ENCODE measurements at regions not wholly inside any gene's neighbourhood (a gene's known extent, or its start where the extent isn't known, plus 50 kb on each side); places are given as distances from the start of the nearest gene placed in this dataset.
"Not testable (repeated sequence)": the region's sequence is repeated elsewhere in the genome, so short reads cannot be mapped to it uniquely, and the experiment has no call there.

DNA sequence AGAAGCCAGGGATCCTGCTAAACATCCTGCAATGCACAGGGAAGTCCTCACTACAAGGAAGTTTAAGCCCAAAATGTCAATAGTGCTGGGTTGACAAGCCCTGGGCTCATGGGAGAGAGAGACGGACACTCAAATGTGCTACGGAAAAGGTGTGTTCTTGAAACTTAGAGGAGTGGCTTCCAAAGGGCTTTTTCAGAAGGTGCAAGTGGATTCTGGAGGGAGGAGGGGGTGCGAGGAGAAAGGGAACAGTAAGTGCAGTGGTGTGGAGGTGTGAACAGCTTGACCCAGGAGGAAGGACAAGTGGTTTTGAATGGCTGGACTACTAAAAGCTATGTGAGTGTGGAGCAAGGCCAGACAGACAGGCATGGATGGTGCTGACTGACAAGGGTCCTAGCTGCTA is 50.4 kb upstream of the CECR2 start:
- DNase-seq (ENCODE audit: low spot score), result no peak

DNA sequence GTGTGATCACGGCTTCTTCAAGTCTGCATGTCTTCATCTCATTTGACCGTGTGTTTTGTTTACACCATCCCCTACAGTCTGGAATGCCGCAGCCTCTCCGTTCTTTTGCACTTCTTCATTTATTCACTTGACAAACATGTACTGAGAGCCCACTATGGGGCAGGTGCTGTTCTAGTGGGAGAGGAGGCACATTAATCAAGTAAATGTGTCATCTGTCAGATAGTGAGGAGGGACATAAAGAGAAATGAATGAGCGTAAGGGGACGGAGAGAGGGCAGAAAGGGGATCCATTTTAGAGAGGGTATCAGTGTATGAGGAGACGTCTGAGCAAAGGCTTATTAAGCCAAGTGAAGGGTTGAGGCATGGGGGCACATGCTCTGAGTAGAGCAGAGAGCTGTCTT is 54.0 kb upstream of the CECR2 start:
- DNase-seq (ENCODE audit: low spot score), result no peak

DNA sequence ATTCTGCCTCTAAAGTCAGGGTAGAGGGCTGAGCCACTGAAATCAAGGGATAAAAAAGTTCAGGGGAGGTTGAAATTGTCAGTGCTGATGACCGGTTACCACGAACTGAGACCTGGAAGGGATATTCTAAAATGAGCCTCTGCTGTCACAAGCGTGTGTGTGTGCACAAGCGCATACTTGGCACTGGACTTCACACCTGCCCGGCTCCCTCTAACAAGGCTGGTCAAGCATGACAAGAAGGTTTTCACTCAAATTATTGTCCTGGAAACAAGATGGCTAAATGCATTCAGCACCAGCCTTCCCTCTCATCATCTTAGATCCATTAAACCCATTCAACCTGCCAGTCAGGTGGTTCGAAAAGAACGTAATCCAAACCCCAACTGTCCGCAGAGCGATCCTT is 54.8 kb upstream of the CECR2 start:
- DNase-seq (ENCODE audit: low spot score), result no peak

DNA sequence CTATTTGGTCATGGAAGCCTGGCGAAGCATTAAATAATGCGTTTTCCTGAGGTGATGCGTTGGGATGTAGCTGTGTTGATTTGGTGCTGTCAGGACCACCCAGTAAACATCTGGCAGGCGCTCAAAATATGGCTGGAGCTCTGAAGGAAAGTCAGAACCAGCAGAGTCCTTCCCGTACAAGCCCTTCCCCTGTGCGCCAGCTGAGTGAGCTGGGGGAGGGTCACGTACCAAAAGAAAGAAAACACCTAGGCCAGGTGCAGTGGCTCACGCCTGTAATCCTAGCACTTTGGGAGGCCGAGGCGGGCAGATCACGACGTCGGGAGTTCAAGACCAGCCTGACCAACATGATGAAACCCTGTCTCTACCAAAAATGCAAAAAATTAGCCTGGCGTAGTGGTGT is 55.6 kb upstream of the CECR2 start:
- DNase-seq (ENCODE audit: low spot score), result no peak

DNA sequence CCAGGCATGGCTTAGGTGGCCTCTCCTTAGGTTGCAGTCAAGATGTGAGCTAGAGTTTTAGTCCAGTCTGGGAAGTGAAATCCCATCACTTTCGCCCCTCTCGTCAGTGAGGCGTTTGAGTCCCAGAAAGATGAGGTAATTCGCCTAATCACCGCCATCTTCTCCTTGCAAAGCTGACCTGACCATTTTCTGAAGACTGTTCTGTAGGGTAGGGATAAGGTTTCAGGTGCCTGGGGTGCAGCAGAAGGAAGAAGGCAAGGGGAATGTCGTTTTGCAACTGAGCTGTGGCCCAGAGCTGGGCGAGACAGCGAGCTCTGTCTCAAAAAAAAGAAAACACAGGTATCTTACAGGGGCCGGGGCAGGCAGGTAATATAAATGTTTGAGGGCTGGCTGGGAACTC is 61.7 kb upstream of the CECR2 start:
- DNase-seq (ENCODE audit: low spot score), result no peak

DNA sequence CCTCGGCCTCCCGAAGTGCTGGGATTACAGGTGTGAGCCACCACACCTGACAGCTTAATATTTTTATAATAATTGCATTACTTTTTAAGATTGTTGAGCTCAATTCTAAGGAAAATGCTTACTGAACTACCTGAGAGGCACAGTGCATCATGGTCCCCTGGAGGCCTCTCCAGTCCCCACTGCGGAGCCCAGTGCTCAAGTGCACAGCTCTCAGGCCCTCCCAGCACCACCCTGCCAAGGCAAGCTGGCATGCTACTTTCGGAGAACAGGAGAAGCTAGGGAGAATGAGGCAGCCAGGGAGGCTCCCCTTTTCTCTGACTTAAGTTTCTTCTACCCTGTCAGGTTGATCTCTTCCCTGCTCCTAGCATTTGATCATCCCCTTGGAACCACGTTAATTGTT is 64.2 kb upstream of the CECR2 start:
- DNase-seq (ENCODE audit: low spot score), result no peak

DNA sequence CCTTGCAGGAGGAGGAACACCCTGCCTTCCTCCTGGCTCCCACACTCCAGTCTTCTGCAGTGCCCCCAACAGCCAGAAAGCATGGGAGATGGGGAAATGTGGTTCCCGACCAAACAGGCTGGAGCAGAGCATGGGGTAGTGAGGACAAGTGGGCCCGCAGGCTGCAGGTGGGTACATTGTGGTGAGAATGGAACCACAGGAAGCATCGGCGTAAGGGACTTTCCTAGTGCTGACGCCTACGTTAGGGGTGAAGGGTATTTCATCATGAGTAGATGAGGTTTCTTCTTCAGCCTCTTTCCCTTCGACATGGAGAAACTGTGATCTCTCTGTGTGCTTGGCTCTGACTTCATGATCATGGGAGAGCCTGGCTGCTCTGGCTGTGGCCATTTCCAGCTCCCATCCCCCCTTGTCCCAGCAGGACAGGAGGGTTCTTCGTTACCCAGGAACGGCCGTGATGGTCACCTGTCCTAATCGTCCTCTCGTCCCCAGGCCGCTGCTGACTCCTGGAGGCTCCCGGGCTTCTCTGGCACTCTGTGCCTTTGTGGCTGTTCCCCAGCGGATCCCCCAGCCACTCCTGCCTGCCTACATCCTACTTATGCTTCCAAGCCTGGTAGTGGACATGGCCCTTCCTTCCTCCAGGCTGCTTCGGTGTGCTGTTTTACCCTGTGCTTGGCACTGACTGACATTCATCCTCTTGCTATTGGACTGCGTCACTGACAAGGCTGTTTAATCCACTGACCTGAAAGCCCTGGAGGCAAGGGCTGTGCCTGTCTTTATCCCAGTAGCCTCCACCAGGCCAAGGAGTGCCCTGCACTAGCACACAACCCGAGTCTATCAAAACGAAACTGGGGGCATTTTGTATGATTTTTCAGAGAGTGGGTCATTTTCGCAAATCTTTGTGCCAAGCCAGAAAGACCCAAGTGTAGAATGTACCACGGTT is 65.2 kb upstream of the CECR2 start:
- DNase-seq (ENCODE audit: low spot score), result no peak

DNA sequence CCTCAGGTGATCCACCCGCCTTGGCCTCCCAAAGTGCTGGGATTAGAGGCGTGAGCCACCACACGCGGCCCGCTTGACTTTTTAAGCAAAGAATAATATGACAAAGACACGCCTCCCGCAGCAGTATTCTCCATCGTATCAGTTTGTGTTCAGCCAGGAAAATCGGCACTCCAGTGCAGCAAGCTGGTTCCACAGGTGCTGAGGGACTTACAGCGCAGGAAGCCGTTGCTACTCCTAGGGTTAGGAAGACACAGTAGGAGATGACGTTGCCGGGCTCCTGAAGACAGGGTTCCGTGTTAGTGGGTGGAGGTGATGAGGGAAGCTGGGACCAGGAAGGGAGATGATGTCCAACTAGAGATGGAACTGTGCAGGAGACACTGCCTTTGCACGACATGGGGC is 65.8 kb upstream of the CECR2 start:
- DNase-seq (ENCODE audit: low spot score), result no peak

DNA sequence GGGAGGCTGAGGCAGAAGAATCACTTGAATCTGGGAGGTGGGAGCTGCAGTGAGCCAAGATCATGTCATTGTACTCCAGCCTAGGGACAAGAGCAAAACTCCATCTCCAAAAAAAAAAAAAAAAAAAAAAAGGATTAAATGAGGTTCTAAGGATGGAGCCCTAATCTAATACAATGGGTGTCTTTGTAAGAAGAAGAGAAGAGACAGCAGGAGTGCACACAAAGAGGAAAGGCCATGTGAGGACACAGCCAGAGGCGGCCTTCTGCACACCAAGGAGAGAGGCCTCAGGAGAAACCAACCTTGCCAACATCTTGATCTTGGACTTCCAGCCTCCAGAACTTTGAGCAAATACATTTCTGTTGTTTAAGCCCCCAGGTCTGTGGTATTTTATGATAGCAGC is 66.6 kb upstream of the CECR2 start:
- no peak for DNase-seq (ENCODE audit: low spot score)

DNA sequence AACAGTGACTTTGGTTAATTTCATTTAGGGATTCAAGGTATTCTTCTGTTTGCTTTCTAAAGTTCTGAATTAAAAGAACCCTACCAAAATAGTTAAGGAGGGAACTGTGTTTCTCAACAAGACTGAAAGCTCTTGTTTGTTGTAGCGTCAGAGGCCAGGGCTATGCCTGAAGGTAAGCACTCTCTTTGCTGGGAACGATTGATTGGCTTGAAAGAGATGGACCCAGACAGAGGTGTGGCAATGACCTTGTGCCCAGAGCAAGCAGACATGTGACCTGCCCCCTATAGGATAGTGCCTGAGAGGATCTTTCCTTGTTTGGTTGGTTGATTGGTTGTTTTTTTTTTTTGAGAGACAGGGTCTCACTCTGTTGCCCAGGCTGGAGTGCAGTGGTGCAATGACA is 68.3 kb upstream of the CECR2 start:
- no peak for DNase-seq (ENCODE audit: low spot score)

DNA sequence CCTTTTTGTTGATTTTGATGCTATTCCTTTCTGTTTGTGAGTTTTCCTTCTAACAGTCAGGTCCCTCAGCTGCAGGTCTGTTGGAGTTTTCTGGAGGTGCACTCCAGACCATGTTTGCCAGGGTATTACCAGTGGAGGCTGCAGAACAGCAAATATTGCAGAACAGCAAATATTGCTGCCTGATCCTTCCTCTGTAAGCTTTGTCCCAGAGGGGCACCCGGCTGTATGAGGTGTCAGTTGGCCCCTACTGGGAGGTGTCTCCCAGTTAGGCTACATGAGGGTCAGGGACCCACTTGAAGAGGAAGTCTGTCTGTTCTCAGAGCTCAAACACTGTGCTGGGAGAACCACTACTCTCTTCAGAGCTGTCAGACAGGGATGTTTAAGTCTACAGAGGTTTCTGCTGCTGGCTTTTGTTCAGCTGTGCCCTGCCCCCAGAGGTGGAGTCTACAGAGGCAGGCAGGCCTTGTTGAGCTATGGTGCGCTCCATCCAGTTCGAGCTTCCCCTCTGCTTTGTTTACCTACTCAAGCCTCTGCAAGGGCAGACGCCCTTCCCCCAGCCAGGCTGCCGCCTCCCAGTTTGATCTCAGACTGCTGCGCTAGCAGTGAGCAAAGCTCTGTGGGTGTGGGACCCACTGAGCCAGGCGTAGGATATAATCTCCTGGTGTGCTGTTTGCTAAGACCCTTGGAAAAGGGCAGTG is 70.3 kb upstream of the CECR2 start:
- not testable (repeated sequence) for DNase-seq (ENCODE audit: low spot score)

DNA sequence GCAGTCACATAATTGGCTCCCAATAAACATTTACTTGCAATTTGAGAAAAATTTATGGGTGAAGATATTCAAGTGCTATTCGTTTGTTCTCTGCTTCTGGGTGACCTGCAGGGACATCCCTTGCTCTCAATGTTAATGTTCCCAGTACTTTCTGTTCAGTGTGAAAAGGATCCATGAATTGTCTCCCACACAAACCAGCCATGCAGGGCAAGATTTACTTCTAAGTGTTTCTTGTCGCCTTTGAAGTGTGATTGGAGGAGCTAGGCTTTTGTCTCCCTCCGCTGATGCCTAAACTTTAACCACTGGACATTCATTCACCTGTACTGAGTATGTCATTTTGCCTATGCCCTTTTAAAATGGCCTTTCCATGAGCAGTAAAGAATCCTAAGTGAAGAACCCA is 66.4 kb upstream of the ADA2 start:
- no peak for DNase-seq (ENCODE audit: low spot score)

DNA sequence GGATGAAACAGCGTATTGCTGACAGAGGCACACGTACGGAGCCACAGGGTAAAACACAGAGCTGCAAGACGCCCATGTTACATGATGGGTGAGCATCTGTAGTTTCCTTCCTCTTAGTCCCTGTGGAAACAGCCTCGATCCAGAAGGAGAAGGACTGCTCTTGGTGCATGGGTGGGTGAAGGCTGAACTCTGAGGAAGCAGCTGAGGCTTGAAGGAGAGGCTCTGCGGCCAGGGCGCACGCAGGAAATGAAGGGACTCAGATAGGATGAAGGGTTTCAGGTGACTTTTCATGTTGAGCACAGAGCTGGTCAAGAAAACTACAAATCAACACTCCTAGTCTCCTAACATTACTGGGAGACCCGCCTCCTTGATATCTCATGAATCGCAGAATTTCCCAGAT is 65.7 kb upstream of the ADA2 start:
- DNase-seq (ENCODE audit: low spot score), result no peak

DNA sequence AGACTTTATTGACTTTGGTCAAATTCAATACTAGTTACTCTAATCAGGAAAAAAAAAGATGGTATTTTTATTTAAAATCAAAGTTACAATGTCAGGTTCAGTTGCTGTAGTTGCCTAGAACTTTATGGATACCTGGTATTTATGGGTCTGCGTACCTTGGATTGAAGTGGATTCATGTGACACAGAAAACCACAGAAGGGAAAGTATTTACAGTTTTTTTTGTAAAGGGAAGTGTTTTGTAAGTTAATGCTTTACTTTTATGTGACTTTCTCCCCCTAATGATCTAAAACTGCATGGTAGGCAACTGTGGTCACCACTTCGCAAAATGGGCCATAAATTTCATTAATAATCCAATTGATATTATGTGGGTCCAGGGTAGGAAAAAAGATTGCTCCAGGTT is 65.2 kb upstream of the ADA2 start:
- DNase-seq (ENCODE audit: low spot score), result no peak

DNA sequence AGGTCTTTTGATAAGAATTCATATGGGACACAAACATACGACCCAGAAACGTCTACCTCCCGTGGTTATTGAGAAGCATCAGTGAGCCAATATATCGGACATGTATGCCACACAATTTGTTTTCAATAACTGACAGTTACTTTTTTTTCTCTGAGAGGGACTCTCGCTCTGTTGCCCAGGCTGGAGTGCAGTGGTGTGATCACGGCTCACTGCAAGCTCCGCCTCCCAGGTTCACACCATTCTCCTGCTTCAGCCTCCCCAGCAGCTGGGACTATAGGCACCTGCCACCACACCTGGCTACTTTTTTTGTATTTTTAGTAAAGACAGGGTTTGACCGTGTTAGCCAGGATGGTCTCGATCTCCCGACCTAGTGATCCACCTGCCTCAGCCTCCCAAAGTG is 64.6 kb upstream of the ADA2 start:
- not testable (repeated sequence) for DNase-seq (ENCODE audit: low spot score)

DNA sequence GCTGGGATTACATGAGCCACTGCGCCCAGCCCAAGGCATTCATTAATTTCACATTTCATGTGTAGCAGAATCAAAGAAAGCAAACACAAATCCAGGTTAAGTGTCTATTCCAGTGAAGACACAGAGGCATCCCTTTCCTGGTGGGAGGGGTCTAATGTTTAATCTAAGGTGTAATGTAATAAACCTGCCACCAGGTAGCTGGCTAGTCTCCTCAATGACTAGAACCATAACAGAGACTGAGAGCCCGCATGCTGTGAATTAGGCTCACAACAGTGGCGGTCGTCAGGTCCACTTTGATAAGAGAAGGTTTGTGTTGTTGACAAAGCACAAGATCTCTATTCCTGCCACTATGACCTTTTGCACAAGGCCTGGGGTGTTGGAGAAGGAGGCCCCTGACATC is 64.2 kb upstream of the ADA2 start:
- DNase-seq (ENCODE audit: low spot score), result no peak

DNA sequence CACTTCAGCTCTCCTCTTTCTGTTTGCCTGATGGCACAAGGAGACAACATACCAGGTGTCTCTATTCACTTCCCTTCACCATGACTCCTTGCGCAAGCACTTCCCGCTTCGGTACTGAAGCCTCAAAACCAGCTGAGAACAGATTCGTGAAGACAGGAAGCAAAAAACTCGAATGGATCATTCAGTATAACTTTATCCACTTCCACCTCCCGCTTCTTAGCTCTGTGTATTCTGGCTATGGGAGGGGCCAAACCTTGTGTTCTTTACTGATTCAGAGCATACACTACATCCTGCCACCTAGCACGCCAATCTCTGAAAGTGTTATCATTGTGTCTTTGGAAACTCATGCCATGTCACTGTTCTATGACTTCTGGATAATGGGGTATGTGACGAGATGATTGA is 62.2 kb upstream of the ADA2 start:
- no peak for DNase-seq (ENCODE audit: low spot score)

DNA sequence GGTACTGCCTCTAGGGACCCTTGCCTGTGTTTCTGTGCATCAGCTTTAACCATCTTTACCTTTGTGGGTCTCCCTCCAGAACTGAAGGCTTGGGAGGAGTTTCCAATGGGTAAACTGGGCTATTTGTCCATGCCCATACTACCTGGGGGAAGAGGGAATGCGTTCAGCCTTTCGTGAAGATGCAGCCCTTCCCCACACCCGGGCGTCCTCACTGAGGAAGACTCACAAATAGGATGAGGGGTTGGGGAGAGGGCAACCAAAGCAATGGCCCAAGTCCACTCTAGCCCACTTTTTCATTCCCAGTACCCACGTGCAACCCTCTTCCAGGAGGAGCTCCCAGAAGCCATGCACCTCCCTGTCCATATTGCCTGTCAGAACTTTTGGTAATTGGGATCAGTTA is 61.8 kb upstream of the ADA2 start:
- no peak for DNase-seq (ENCODE audit: low spot score)

DNA sequence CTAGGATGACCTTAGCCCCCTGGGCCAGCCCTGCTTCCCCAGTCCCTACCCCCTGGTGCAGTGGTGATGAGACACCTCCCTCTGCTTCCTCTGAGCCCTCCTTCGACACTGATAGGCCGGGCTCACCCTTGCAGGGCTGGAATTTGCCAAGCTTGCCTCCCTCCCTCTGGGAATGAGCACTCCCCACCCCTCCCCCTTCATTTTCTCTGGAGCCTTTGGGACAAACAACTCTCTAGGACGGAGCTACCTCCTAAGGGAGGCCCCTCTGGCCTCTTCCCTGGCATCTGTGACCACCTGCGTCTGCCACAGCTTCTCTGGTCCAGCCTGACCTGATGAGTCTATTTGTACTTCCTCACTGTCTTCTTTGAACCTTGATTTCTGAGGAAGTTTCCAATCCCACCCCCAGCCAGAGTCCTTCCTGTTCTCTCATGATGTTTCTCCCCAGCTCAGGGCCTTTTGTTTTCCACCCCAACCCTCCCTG is 53.3 kb upstream of the ADA2 start:
- no peak for DNase-seq (ENCODE audit: low spot score)

DNA sequence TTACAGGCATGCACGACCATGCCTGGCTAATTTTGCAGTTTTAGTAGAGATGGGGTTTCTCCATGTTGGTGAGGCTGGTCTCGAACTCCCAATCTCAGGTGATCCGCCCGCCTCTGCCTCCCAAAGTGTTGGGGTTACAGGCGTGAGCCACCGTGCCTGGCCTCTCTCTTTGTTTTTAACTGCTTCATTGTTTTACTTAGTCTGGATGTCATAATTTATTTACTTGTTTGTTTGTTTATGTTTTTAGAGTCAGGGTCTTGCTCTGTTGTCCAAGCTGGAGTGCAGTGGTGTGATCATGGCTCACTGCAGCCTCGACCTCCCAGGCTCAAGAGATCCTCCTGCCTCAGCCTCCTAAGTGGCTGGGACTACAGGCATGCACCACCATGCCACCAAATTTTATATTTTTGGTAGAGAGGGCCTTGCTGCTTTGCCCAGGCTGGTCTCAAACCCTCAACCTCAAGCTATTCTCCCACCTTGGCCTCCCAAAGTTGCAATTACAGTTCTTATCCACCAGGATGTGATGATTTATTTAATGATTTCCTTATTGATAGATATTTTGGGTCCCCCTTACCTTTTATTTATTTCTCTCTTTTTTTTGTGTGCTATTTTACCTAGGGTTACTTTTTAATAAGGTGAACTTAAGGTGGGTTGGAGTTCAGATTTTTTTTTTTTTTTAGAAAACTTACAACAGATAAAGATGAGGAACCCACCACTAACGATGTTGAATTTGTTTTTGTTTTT is 52.6 kb upstream of the ADA2 start:
- no peak for DNase-seq (ENCODE audit: low spot score)

DNA sequence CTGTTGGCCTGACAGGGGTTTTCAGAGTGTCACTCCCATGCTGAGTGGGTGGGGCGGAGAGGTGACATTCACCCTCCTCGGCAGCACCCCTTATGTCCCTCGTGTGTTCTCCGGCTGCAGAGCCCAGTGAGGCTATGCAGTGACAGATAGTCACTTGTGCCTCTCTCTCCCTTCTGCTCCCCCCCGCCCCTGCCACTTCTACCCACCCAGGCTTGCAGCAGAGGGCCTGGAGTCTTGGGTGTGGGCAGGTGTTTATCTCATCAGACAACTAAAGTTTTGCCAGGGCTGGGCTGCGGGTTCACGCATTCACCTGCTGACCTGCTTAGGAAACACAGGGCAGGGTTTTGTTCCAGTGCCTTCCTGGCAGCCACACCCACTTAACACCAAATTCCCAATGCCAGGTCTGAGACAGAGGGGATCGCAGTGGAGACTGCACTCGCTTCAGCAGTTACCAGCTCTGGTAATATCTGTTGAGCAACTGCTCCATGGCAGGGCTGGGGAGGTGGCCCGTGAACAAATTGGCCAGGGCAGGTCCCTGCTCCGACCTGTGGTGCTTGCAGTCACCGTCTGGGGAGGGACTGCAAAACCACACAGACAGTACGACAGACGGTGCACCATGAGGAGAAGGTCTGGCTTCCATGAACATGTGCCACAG is 50.5 kb upstream of the ADA2 start:
- peak; percentile 49 for DNase-seq (ENCODE audit: low spot score)

DNA sequence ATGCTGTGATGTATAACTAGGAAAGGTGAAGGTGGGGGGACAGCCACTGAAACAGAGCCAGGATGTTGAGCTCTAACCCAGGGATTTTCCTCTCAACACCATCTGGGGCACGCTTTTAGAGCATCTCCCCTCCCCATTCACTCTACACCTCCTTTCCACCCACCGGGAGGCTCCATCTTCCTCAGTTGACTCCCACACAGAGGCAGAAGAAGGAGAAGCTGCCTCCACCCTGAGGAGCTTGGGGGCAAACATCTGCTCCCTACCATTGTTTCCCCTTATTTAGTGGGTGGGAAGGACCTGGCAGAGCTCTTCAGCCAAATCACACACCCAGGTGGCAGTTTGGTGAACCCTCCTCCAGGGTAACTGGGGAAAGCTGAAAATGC is 50.0 kb upstream of the ADA2 start:
- DNase-seq (ENCODE audit: low spot score), result no peak

All from SW480 (cell line).